IPS-20b (cell line): ENCODE measurements at regions not wholly inside any gene's neighbourhood (a gene's known extent, or its start where the extent isn't known, plus 50 kb on each side); places are given as distances from the start of the nearest gene placed in this dataset.
"Not testable (repeated sequence)": the region's sequence is repeated elsewhere in the genome, so short reads cannot be mapped to it uniquely, and the experiment has no call there.

ENCODE experiments used
- H3K27ac ChIP-seq: one replicate; pipeline ENCODE4 v1.5.1; 2013; ENCODE audit warnings: low read length
- H3K27me3 ChIP-seq: 2 replicates; pipeline ENCODE4 v1.6.1; 2013; ENCODE audit warnings: mild to moderate bottlenecking, low read length, inconsistent platforms; ENCODE audit not compliant: insufficient read depth
- H3K36me3 ChIP-seq: 2 replicates; pipeline ENCODE4 v1.6.1; 2013; ENCODE audit warnings: low read depth, mild to moderate bottlenecking, inconsistent platforms, low read length, moderate library complexity; ENCODE audit not compliant: insufficient read depth
- H3K4me1 ChIP-seq: 2 replicates; pipeline ENCODE4 v1.6.1; 2013; ENCODE audit warnings: mild to moderate bottlenecking, control low read depth, inconsistent platforms, low read length, moderate library complexity; ENCODE audit not compliant: insufficient read depth
- H3K4me3 ChIP-seq: 2 replicates; pipeline ENCODE4 v1.5.1; 2013; ENCODE audit warnings: mild to moderate bottlenecking, low read length, inconsistent platforms
- H3K9ac ChIP-seq: 2 replicates; pipeline ENCODE4 v1.6.1; 2013; ENCODE audit warnings: low read depth, mild to moderate bottlenecking, inconsistent platforms, low read length, moderate library complexity
- H3K9me3 ChIP-seq: 2 replicates; pipeline ENCODE4 v1.6.1; 2013; ENCODE audit warnings: mild to moderate bottlenecking, low read depth, low read length, inconsistent platforms; ENCODE audit not compliant: insufficient read depth

DNA sequence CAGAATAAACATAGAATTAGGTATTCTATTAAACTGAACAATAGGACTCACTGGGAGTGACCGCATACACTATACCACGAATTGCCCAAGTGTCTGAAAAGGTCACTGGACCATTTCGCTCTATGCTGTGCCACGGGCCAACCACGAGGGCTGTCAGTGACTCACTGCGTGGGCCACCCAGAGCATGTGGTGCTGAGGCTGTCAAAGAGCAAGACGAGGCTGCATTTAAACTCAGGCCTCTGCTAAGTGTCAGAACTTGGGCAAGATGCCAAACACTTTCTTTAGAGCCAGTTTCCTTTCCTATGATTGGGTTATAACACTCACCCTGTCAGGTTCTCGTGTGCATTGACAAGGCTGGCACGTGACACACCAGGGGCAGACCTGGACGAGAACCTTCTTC lies 97.5 kb downstream of the SH3YL1 start:
- H3K4me3 ChIP-seq, result no peak overlapping the region
- no peak overlapping the region for H3K27ac ChIP-seq
- H3K9ac ChIP-seq, result no peak overlapping the region
- H3K36me3 ChIP-seq, result no peaks in the 10 kb centered on the region
- H3K9me3 ChIP-seq, result no peaks in the 10 kb centered on the region
- no peaks in the 10 kb centered on the region for H3K4me1 ChIP-seq
- no peaks in the 10 kb centered on the region for H3K27me3 ChIP-seq

DNA sequence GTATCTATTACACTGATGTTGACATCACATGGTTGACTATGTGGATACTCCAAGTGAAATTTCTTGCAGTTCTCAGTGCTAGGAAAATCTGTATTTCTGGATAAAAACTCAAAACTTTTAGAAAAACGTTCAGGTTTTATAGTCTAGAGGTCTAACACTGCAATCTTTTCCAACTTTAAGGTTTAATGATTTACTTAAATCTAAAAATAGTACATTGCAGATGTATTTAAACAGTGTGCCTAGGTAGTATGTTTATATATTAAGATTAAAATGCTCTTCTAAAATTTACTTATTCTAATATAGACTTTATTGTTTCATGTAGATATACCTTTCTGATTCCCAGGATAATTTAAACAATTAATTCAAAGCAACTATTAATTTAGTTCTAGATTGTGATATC lies 98.3 kb downstream of the SH3YL1 start:
- Histone ChIP-seq H3K9ac (no peak overlapping the region), H3K36me3 (no peaks in the 10 kb centered on the region), H3K4me1 (no peaks in the 10 kb centered on the region), H3K27ac (no peak overlapping the region), H3K4me3 (no peak overlapping the region), H3K27me3 (no peaks in the 10 kb centered on the region), H3K9me3 (no peaks in the 10 kb centered on the region)

DNA sequence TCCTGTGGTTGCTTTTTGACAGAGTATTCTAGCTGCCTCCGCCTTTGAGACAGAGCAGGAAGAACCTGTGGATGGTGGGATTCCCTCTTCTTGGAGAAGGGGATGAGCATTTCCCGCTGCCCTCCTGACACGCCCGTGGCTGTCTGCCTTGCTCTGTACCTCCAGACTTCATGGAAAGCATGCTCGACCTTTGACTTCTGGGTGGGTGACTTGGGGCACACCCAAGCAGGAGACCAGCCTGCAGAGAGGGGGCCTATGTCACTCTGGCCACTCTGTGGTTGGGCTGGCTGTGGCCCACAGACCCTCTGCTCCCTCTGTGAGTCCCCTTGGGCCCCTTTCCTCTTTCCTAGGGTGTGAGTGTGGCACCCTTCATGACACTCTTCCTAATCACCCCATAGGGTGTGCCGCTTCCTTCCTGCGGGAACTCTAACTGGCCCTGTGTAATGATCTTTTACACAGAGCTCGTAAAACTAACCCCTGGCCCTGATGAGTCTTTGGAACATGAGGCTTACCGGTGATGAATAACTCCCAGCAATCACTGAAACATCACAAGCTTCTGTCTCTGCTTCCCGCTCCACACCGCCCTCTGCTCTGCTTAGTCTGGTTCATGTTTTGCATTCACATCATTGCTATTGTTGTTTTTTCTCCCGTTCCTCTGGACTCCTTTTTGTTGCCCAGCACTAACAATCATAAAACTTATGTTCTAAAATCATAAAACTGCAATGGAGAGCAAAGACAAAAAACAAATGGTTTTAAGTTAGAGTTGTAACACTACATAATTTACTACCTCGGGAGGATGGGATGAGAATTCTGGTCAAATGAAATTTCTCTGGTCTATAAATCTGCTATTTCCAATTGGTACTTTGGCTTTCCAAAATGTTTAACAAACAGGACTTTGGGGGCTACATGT lies 101.1 kb downstream of the SH3YL1 start:
- no peak overlapping the region for H3K9ac ChIP-seq
- no peaks in the 10 kb centered on the region for H3K27me3 ChIP-seq
- H3K4me3 ChIP-seq, result no peak overlapping the region
- H3K36me3 ChIP-seq, result no peaks in the 10 kb centered on the region
- H3K27ac ChIP-seq, result no peak overlapping the region
- no peaks in the 10 kb centered on the region for H3K4me1 ChIP-seq
- no peaks in the 10 kb centered on the region for H3K9me3 ChIP-seq

DNA sequence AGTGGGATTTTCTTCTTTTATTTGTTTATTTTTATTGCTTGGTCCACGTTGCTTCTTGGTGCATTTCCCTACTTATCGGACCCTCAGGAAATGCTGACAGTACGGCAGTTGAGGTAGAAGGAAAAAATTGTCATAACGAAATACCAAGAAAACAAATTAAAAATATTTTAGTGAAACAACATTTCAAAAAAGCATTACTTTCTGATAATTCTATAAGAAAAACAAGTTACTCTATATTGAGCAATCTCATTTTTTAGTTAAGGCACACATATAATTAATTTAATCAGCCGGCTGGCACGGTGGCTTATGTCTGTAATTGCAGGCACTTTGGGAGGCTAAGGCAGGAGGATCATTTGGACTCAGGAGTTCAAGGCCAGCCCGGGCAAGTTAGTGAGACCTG lies 102.1 kb downstream of the SH3YL1 start:
- no peak overlapping the region for H3K4me3 ChIP-seq
- no peaks in the 10 kb centered on the region for H3K27me3 ChIP-seq
- H3K36me3 ChIP-seq, result no peaks in the 10 kb centered on the region
- H3K9ac ChIP-seq, result no peak overlapping the region
- no peak overlapping the region for H3K27ac ChIP-seq
- H3K9me3 ChIP-seq, result no peaks in the 10 kb centered on the region
- no peaks in the 10 kb centered on the region for H3K4me1 ChIP-seq

DNA sequence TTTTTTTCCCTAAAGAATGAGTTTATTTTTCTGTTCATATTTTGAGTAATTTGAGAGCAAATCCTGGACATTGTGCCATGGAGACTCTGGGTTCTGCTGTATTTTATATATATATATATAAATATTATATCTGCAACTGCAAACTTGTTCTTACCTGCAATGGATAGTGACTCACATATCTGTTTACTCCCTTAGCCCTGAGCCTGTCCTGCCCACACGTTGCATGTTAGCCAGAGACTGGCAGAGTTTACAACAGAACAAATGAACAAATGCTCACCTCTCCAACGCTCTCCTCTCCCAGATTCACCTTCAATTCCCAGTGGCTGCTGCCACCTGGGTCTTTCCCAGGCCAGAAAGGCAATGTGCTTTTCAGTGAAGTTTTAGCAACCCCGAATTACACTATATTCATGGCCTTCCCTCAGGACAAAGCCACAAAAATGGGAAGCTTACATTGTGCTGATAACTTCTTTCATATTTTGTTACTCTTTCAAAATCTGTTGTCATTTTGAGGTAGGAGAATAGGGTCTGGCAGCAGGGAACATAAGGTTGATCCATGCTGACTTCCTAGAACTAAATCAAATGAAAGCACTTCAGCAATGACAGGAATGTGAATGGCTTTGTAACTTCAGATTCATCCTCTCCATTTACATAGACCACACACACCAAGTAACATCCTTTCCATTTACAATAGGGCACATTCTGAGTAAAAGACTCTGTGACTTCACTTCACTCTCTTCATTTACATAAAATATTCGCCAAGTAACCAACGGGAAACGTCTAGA lies 105.4 kb upstream of the FAM110C start:
- H3K9ac ChIP-seq, result peak overlapping the region; percentile 67; the same call in 1 of the 2 replicates
- no peaks in the 10 kb centered on the region for H3K27me3 ChIP-seq
- H3K36me3 ChIP-seq, result no peaks in the 10 kb centered on the region
- peaks cover 31% of the 10 kb centered on the region for H3K4me1 ChIP-seq
- H3K9me3 ChIP-seq, result peaks cover 11% of the 10 kb centered on the region; the same call in 1 of the 2 replicates
- H3K27ac ChIP-seq, result peak overlapping the region; percentile 88
- peak overlapping the region; percentile 50; the same call in 1 of the 2 replicates for H3K4me3 ChIP-seq

DNA sequence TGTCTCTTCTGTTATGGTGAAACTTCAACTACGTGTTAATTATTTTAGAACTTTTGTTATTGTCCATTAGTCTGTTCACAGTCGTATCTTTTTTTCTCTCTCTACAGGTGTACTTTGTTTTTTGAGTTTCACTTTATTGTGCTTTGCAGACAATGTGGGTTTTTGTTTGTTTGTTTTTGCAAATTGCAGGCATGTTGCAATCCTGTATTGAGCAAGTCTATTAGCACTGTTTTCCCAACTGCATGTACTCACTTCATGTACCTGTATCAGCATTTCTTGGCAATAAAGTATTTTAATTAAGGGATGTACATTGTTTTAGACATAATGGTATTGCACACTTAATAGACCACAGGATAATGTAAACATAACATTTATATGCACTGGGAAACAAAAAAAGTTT lies 99.1 kb upstream of the FAM110C start:
- Histone ChIP-seq H3K36me3 (no peaks in the 10 kb centered on the region), H3K9ac (no peak overlapping the region), H3K4me1 (peaks cover 14% of the 10 kb centered on the region), H3K9me3 (peaks cover 11% of the 10 kb centered on the region; the same call in 1 of the 2 replicates), H3K27ac (no peak overlapping the region), H3K27me3 (no peaks in the 10 kb centered on the region), H3K4me3 (no peak overlapping the region)

DNA sequence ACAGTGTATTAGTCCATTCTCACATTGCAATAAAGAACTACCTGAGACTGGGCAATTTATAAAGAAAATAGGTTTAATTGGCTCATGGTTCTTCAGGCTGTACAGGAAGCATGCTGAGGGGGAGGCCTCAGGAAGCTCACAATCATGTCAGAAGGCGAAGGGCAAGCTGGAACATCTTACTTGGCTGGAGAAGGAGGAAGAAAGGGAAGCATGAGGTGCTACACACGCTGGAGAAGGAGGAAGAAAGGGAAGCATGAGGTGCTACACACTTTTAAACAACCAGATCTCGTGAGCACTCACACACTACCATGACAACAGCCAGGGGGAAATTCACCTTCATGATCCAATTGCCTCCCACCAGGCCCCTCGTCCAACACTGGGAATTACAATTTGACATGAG lies 95.3 kb upstream of the FAM110C start:
- Histone ChIP-seq H3K9ac (no peak overlapping the region), H3K9me3 (no peaks in the 10 kb centered on the region), H3K27ac (no peak overlapping the region), H3K4me3 (no peak overlapping the region), H3K4me1 (peaks cover 12% of the 10 kb centered on the region; the same call in 1 of the 2 replicates), H3K36me3 (no peaks in the 10 kb centered on the region), H3K27me3 (no peaks in the 10 kb centered on the region)

DNA sequence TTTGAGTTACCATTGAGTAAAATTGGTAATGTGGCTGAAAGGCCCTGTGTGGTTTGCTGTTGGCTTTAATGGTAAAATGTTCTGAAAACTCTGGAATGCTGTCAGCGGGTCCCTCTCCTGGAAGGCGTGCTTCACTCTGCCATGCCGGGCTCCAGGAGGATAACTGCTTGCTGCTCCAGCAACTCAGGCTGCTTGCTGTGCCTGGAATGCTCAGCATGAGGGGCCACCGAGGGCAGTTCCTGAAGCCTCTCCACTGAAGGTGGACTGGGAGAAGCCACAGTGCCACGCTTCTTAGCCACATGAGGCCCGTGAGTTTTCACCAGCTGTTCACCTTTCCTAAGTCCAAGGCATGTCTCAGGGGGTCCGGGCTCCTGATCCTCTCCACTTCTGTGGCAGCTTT lies 90.4 kb upstream of the FAM110C start:
- Histone ChIP-seq H3K4me1 (peaks cover 16% of the 10 kb centered on the region; the same call in 1 of the 2 replicates), H3K36me3 (no peaks in the 10 kb centered on the region), H3K4me3 (no peak overlapping the region), H3K9ac (no peak overlapping the region), H3K27ac (no peak overlapping the region), H3K27me3 (no peaks in the 10 kb centered on the region), H3K9me3 (no peaks in the 10 kb centered on the region)

DNA sequence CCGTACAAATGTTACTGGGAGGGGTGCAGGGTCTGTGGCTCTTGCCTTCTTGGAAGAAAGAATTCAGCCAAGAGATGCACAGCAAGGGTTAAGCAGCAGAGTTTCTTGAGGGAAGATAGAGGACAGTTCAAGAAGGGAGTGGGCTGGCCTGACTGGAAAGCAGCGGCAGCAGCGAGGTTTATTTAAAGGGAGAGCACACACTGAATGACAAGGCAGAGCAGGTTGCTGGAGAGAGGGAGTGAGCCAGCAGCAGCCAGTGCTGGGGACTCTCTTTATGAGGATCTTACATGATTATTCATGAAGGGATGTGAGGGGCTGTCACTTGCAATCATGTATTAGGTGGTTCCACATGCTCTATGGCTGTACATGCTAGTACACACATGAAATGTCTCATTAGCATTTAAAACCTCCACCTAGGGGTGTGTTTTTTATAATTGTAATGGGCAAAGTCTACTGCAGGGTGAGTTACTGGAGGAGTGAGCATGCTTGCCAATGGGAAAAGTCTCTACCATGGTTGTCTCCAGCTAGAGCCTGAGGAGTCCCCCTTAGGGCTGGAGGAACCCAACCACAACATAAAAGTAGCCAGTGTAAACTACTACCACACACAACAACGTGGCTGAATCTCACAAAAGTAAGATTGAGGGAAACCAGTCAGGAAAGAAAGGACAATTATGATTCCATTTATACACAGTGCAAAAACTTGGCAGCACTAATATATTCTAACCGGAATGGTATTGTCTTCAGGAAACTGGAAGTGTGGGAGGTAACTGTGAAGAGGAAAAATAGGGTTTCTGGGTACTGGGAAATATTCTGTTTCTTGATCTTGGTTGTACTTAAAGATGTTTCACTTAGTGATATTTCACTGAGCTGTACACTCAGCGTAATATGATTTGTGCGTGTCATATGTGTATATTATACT lies 87.6 kb upstream of the FAM110C start:
- Histone ChIP-seq H3K9ac (no peak overlapping the region), H3K4me1 (peaks cover 4% of the 10 kb centered on the region; the same call in 1 of the 2 replicates), H3K27me3 (no peaks in the 10 kb centered on the region), H3K9me3 (no peaks in the 10 kb centered on the region), H3K36me3 (no peaks in the 10 kb centered on the region), H3K4me3 (no peak overlapping the region), H3K27ac (no peak overlapping the region)

DNA sequence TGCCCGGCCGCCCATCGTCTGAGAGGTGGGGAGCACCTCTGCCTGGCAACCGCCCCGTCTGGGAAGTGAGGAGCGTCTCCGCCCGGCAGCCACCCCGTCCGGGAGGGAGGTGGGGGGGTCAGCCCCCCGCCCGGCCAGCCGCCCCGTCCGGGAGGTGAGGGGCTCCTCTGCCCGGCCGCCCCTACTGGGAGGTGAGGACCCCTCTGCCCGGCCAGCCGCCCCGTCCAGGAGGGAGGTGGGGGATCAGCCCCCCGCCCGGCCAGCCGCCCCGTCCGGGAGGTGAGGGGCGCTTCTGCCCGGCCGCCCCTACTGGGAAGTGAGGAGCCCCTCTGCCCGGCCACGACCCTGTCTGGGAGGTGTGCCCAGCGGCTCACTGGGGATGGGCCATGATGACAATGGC lies 80.5 kb upstream of the FAM110C start:
- not testable (repeated sequence) for H3K27me3 ChIP-seq, H3K9ac ChIP-seq, H3K9me3 ChIP-seq, H3K36me3 ChIP-seq, H3K27ac ChIP-seq, H3K4me1 ChIP-seq, H3K4me3 ChIP-seq

DNA sequence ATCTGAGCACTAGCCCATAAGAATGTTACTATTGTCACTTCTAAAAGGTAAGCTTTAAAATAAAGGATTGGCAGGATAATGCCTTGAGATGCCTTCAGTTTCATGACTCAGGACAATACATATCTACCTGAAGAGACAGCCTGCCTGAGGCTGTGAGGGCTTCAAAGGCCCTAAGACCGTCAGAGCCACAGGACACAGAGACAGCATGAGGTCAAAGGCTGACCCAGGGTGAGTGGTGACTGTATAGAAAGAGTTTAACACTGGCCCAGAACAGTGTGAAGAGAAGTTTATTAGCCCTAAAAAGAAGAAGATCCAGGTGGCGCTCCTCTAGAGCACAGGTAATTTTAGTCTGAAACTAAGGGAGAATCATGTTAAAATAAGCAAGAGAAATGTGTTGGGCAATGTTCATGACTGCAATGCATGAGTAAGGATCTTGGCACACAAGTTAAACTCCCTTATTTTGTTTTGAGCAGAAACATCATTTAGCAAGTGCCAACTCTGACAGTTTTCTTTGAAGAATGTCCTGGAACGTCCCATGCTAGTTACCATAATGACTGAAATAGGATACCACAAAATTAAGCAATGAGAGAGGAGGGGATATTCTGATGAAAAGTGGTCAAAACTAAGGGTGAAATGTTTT lies 78.1 kb upstream of the FAM110C start:
- no peaks in the 10 kb centered on the region for H3K9me3 ChIP-seq
- H3K4me3 ChIP-seq, result no peak overlapping the region
- no peak overlapping the region for H3K27ac ChIP-seq
- H3K27me3 ChIP-seq, result no peaks in the 10 kb centered on the region
- no peaks in the 10 kb centered on the region; the same call in 1 of the 2 replicates for H3K4me1 ChIP-seq
- no peaks in the 10 kb centered on the region for H3K36me3 ChIP-seq
- no peak overlapping the region for H3K9ac ChIP-seq
